ENCODE measurements at regions not wholly inside any gene's neighbourhood (a gene's known extent, or its start where the extent isn't known, plus 50 kb on each side); places are given as distances from the start of the nearest gene placed in this dataset.

- no peak for ATAC-seq
- TF ChIP-seq TCF4 (CRISPR knock-in tag; IDR thresholded peaks at IDR 0.05; ENCODE audit: borderline replicate concordance) (no peak), ZFP30 (CRISPR knock-in tag; IDR thresholded peaks at IDR 0.05) (no peak), CSRNP3 (CRISPR knock-in tag; IDR thresholded peaks at IDR 0.05) (no peak), TSHZ2 (CRISPR knock-in tag; IDR thresholded peaks at IDR 0.05) (no peak), ZNF565 (CRISPR knock-in tag; conservative IDR thresholded peaks at IDR 0.05; ENCODE audit: low read depth) (no peak)
- TF ChIP-seq, protein P1, sequence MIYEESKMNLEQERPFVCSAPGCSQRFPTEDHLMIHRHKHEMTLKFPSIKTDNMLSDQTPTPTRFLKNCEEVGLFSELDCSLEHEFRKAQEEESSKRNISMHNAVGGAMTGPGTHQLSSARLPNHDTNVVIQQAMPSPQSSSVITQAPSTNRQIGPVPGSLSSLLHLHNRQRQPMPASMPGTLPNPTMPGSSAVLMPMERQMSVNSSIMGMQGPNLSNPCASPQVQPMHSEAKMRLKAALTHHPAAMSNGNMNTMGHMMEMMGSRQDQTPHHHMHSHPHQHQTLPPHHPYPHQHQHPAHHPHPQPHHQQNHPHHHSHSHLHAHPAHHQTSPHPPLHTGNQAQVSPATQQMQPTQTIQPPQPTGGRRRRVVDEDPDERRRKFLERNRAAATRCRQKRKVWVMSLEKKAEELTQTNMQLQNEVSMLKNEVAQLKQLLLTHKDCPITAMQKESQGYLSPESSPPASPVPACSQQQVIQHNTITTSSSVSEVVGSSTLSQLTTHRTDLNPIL (CRISPR knock-in tag; IDR thresholded peaks at IDR 0.05; ENCODE audit: low read depth), result no peak
- TF ChIP-seq, protein P2, sequence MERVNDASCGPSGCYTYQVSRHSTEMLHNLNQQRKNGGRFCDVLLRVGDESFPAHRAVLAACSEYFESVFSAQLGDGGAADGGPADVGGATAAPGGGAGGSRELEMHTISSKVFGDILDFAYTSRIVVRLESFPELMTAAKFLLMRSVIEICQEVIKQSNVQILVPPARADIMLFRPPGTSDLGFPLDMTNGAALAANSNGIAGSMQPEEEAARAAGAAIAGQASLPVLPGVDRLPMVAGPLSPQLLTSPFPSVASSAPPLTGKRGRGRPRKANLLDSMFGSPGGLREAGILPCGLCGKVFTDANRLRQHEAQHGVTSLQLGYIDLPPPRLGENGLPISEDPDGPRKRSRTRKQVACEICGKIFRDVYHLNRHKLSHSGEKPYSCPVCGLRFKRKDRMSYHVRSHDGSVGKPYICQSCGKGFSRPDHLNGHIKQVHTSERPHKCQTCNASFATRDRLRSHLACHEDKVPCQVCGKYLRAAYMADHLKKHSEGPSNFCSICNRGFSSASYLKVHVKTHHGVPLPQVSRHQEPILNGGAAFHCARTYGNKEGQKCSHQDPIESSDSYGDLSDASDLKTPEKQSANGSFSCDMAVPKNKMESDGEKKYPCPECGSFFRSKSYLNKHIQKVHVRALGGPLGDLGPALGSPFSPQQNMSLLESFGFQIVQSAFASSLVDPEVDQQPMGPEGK (CRISPR knock-in tag; IDR thresholded peaks at IDR 0.05; ENCODE audit: borderline replicate concordance), result no peak
Measured at GRCh38 chr6:137307163-137307854, 88.1 kb upstream of the IFNGR1 start.

DNA sequence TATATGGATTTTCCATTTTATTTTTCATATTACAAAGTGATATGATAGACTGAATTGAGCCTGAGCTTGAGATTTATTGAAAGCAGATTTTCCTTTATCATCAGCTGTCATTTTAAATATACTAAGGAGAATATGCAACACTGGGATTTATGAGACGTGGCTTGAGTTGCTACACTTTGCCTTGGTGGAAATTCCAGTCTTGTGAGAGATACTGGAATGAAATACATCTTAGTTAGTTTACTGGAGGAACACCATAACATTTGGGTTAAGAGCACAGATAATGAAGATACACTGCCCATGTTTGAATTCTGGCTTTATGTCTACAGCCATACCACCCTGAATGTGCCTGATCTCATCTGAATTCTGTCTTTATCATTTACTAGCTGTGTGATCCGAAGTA lies 86.5 kb upstream of the IFNGR1 start:
- TF ChIP-seq TCF4 (CRISPR knock-in tag; IDR thresholded peaks at IDR 0.05; ENCODE audit: borderline replicate concordance), result no peak
- TF ChIP-seq POU6F1 (CRISPR knock-in tag; IDR thresholded peaks at IDR 0.05; ENCODE audit: borderline replicate concordance, low read depth), result no peak
- TF ChIP-seq ZFP3 (CRISPR knock-in tag; IDR thresholded peaks at IDR 0.05), result no peak
- ATAC-seq, result no peak

DNA sequence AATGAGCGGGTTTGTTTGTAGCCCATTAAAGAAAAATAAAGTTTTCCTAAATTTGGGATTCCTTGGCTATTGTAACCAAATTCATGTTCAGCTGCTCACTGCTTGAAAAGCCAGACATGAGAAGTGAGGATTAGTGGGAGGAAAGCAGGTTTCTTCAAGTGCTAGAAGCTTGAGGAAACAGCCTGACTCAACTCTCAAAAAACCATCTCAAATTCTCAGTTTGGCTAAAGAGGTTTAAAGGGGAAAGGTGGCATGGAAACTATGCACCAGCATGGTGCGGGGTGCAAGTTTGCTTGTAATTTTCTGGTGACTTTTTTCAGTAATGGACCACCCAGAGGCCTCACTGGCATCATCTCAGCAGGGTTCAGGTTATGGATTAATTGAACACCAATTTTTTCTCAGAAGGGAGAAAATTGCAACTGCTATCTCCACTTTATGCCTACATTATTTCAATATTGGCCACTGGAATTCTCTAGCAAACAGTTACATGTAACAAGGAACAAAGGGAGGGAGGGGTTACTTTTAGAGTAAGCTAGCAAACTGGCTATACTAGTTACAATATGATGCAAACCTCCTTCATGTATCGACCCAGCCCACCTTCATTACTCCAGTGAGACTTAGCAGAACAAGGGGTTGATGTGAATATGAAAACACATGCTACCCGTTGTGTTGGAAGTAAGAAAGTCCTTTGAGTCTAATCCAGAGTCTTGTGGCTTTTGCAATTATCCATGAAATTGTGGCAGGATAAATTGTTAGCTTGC lies 85.0 kb upstream of the IFNGR1 start:
- no peak for ATAC-seq
- TF ChIP-seq OSR1 (CRISPR knock-in tag; IDR thresholded peaks at IDR 0.05), result no peak
- no peak for TF ChIP-seq BACH2 (CRISPR knock-in tag; IDR thresholded peaks at IDR 0.05; ENCODE audit: borderline replicate concordance)
- TF ChIP-seq GLIS3 (CRISPR knock-in tag; IDR thresholded peaks at IDR 0.05), result no peak
- TF ChIP-seq ARNTL (CRISPR knock-in tag; IDR thresholded peaks at IDR 0.05; ENCODE audit: borderline replicate concordance, low read depth), result no peak

- TF ChIP-seq, protein P1 (CRISPR knock-in tag; IDR thresholded peaks at IDR 0.05; ENCODE audit: low read depth), result no peak
- TF ChIP-seq ZNF565 (CRISPR knock-in tag; conservative IDR thresholded peaks at IDR 0.05; ENCODE audit: low read depth) (no peak), PPARA (CRISPR knock-in tag; IDR thresholded peaks at IDR 0.05; ENCODE audit: borderline replicate concordance) (no peak), TOX (CRISPR knock-in tag; IDR thresholded peaks at IDR 0.05; ENCODE audit: borderline replicate concordance) (no peak), ISL1 (CRISPR knock-in tag; IDR thresholded peaks at IDR 0.05) (no peak), RARB (CRISPR knock-in tag; IDR thresholded peaks at IDR 0.05) (no peak), ZC3H10 (CRISPR knock-in tag; IDR thresholded peaks at IDR 0.05) (no peak), ZNF8 (CRISPR knock-in tag; IDR thresholded peaks at IDR 0.05) (no peak), ARNTL (CRISPR knock-in tag; IDR thresholded peaks at IDR 0.05; ENCODE audit: borderline replicate concordance, low read depth) (no peak), ESRRG (CRISPR knock-in tag; IDR thresholded peaks at IDR 0.05) (no peak), CSRNP3 (CRISPR knock-in tag; IDR thresholded peaks at IDR 0.05) (no peak), GLIS3 (CRISPR knock-in tag; IDR thresholded peaks at IDR 0.05) (no peak)
- no peak for ATAC-seq
Measured at GRCh38 chr6:137303441-137303840, 84.3 kb upstream of the IFNGR1 start.

All from SK-N-SH treated with all-trans-retinoic acid at 6 μM for 48 hours (cell line).